IMR-90 (cell line): ENCODE measurements at regions not wholly inside any gene's neighbourhood (a gene's known extent, or its start where the extent isn't known, plus 50 kb on each side); places are given as distances from the start of the nearest gene placed in this dataset.

ENCODE experiments used
- ATAC-seq: fragments of 200-7000 bp; cut with Tn5 transposase; 2 replicates; pipeline ENCODE4 v1.9.1; 2020; ENCODE audit warnings: low read depth, mild to moderate bottlenecking, moderate library complexity
- BruUV-seq: library from RNA; stranded (reverse); fragments of 400-500 nt; replicated peaks from 2 replicates; lab custom pipeline; 2021; lab: Mats Ljungman, UMichigan
- CTCF ChIA-PET: fragments of 300-600 bp; formaldehyde crosslinking; extraction: SDS; loops from one replicate; lab custom pipeline; 2021; ENCODE audit warnings: antibody characterized with exemption; lab: Yijun Ruan, JAX
- POLR2A ChIA-PET: fragments of 300-600 bp; sonication (Branson Sonifier 250); formaldehyde crosslinking; loops from one replicate; lab custom pipeline; 2022; ENCODE audit warnings: antibody characterized with exemption; ENCODE audit not compliant: unreplicated experiment; lab: Charles Lee
- DNase-seq: peaks from one replicate; pipeline ENCODE4 v3.0.0; 2013
- H2AFZ ChIP-seq: replicated peaks from 2 replicates; pipeline ENCODE3; 2013; ENCODE audit warnings: low read length, mild to moderate bottlenecking; ENCODE audit not compliant: poor library complexity
- H2AK5ac ChIP-seq: 2 replicates; pipeline ENCODE4 v1.6.1; 2013; ENCODE audit warnings: low read depth, low read length, inconsistent platforms
- H2AK9ac ChIP-seq: replicated peaks from 2 replicates; pipeline ENCODE3; 2013; ENCODE audit warnings: mild to moderate bottlenecking, low read depth, low read length, moderate library complexity; ENCODE audit not compliant: poor library complexity
- H2BK120ac ChIP-seq: 2 replicates; pipeline ENCODE4 v1.6.1; 2013; ENCODE audit warnings: low read depth, low read length, inconsistent platforms
- H2BK15ac ChIP-seq: 3 replicates; pipeline ENCODE4 v1.6.1; 2013; ENCODE audit warnings: low read depth, low read length, inconsistent platforms
- H2BK20ac ChIP-seq: 2 replicates; pipeline ENCODE4 v1.6.1; 2013; ENCODE audit warnings: low read depth, mild to moderate bottlenecking, inconsistent platforms, low read length, moderate library complexity
- H2BK5ac ChIP-seq: 2 replicates; pipeline ENCODE4 v1.6.1; 2013; ENCODE audit warnings: mild to moderate bottlenecking, low read depth, low read length, inconsistent platforms; ENCODE audit not compliant: poor library complexity, severe bottlenecking
- H3K14ac ChIP-seq: replicated peaks from 2 replicates; pipeline ENCODE4 v1.6.1; 2013; ENCODE audit warnings: low read depth, low read length, inconsistent platforms
- H3K18ac ChIP-seq: 2 replicates; pipeline ENCODE4 v1.6.1; 2013; ENCODE audit warnings: low read depth, low read length, control low read depth
- H3K23ac ChIP-seq: 2 replicates; pipeline ENCODE4 v1.6.1; 2013; ENCODE audit warnings: low read depth, low read length, inconsistent platforms
- H3K27ac ChIP-seq: 2 replicates; pipeline ENCODE4 v1.5.1; 2013; ENCODE audit warnings: mild to moderate bottlenecking, control low read depth, low read length; ENCODE audit not compliant: insufficient read depth
- H3K27me3 ChIP-seq: 2 replicates; pipeline ENCODE4 v1.6.1; 2013; ENCODE audit warnings: low read length; ENCODE audit not compliant: control insufficient read depth, insufficient read depth
- H3K36me3 ChIP-seq: 2 replicates; pipeline ENCODE4 v1.6.1; 2013; ENCODE audit warnings: low read length, mixed read lengths; ENCODE audit not compliant: control insufficient read depth, insufficient read depth
- H3K4ac ChIP-seq: 2 replicates; pipeline ENCODE4 v1.6.1; 2013; ENCODE audit warnings: low read depth, low read length, inconsistent platforms
- H3K4me1 ChIP-seq: 2 replicates; pipeline ENCODE4 v1.6.1; 2013; ENCODE audit warnings: low read length, mixed read lengths; ENCODE audit not compliant: control insufficient read depth, insufficient read depth
- H3K4me2 ChIP-seq: 2 replicates; pipeline ENCODE4 v1.6.1; 2013; ENCODE audit warnings: low read depth, mild to moderate bottlenecking, control low read depth, low read length, moderate library complexity
- H3K4me3 ChIP-seq: 2 replicates; pipeline ENCODE4 v1.5.1; 2013; ENCODE audit warnings: low read depth, mild to moderate bottlenecking, control low read depth, low read length, moderate library complexity; ENCODE audit not compliant: insufficient read depth
- H3K56ac ChIP-seq: 2 replicates; pipeline ENCODE4 v1.6.1; 2013; ENCODE audit warnings: low read length, inconsistent platforms; ENCODE audit not compliant: insufficient read depth; ENCODE audit errors: extremely low read depth
- H3K79me1 ChIP-seq, 2 experiments: 2 replicates each; pipeline ENCODE4 v1.6.1; 2013; ENCODE audit warnings: low read length in 2 of 2, inconsistent platforms in 1 of 2, low read depth in 1 of 2
- H3K9ac ChIP-seq: 2 replicates; pipeline ENCODE4 v1.6.1; 2013; ENCODE audit warnings: low read depth, low read length, control low read depth
- H3K9me1 ChIP-seq: 2 replicates; pipeline ENCODE4 v1.6.1; 2013; ENCODE audit warnings: low read length, inconsistent platforms; ENCODE audit not compliant: insufficient read depth
- H3K9me3 ChIP-seq: 2 replicates; pipeline ENCODE4 v1.6.1; 2013; ENCODE audit warnings: low read length; ENCODE audit not compliant: control insufficient read depth, insufficient read depth
- H4K20me1 ChIP-seq: 2 replicates; pipeline ENCODE4 v1.6.1; 2013; ENCODE audit warnings: low read length, inconsistent platforms; ENCODE audit not compliant: insufficient read depth
- H4K5ac ChIP-seq: 2 replicates; pipeline ENCODE4 v1.6.1; 2013; ENCODE audit warnings: mild to moderate bottlenecking, low read depth, low read length, control low read depth
- H4K8ac ChIP-seq, 2 experiments: 2 replicates each; pipeline ENCODE4 v1.6.1; 2013; ENCODE audit warnings: low read depth in 2 of 2, low read length in 2 of 2, control low read depth in 1 of 2, inconsistent platforms in 1 of 2
- H4K91ac ChIP-seq: 2 replicates; pipeline ENCODE4 v1.6.1; 2013; ENCODE audit warnings: low read depth, low read length, inconsistent platforms; ENCODE audit not compliant: insufficient read depth
- BHLHE40 ChIP-seq: fragments of 150-350 bp; IDR thresholded peaks from 2 replicates; pipeline ENCODE4 v1.6.1; 2016; ENCODE audit warnings: mild to moderate bottlenecking, low read depth, low read length
- CEBPB ChIP-seq: IDR thresholded peaks from 2 replicates; pipeline ENCODE4 v1.6.1; 2012; ENCODE audit warnings: low read depth, low read length, improper control_type of control experiment
- CHD1 ChIP-seq: IDR thresholded peaks from 2 replicates; pipeline ENCODE4 v1.6.1; 2012; ENCODE audit warnings: low read depth, low read length, improper control_type of control experiment
- CTCF ChIP-seq: conservative IDR thresholded peaks from 2 replicates; pipeline ENCODE4 v1.5.1; 2012; ENCODE audit warnings: mild to moderate bottlenecking, low read depth, low read length, improper control_type of control experiment
- ELK1 ChIP-seq: fragments of 150-350 bp; IDR thresholded peaks from 2 replicates; pipeline ENCODE4 v1.6.1; 2016; ENCODE audit warnings: low read depth, mild to moderate bottlenecking, low read length, moderate library complexity, borderline replicate concordance
- FOS ChIP-seq: fragments of 150-350 bp; IDR thresholded peaks from 2 replicates; pipeline ENCODE4 v1.6.1; 2016; ENCODE audit warnings: low read depth, low read length
- MAFK ChIP-seq: IDR thresholded peaks from 2 replicates; pipeline ENCODE4 v1.6.1; 2012; ENCODE audit warnings: low read depth, low read length, improper control_type of control experiment
- MAZ ChIP-seq: IDR thresholded peaks from 2 replicates; pipeline ENCODE4 v1.6.1; 2012; ENCODE audit warnings: low read depth, mild to moderate bottlenecking, low read length, improper control_type of control experiment, moderate library complexity, borderline replicate concordance
- MXI1 ChIP-seq: IDR thresholded peaks from 2 replicates; pipeline ENCODE4 v1.6.1; 2012; ENCODE audit warnings: low read depth, mild to moderate bottlenecking, low read length, moderate library complexity, borderline replicate concordance
- NFE2L2 ChIP-seq: fragments of 150-350 bp; IDR thresholded peaks from 2 replicates; pipeline ENCODE4 v1.6.1; 2016; ENCODE audit warnings: low read depth, mild to moderate bottlenecking, low read length
- POLR2A ChIP-seq: IDR thresholded peaks from 2 replicates; pipeline ENCODE4 v1.6.1; 2012; ENCODE audit warnings: mild to moderate bottlenecking, low read depth, low read length
- RAD21 ChIP-seq: IDR thresholded peaks from 2 replicates; pipeline ENCODE4 v1.6.1; 2012; ENCODE audit warnings: low read length, improper control_type of control experiment
- RCOR1 ChIP-seq: IDR thresholded peaks from 2 replicates; pipeline ENCODE4 v1.6.1; 2012; ENCODE audit warnings: mild to moderate bottlenecking, low read length, improper control_type of control experiment; ENCODE audit not compliant: insufficient replicate concordance
- RFX5 ChIP-seq: IDR thresholded peaks from 2 replicates; pipeline ENCODE4 v1.8.0; 2012; ENCODE audit warnings: low read depth, mild to moderate bottlenecking, low read length, moderate library complexity
- SMC3 ChIP-seq: fragments of 150-350 bp; IDR thresholded peaks from 2 replicates; pipeline ENCODE4 v1.6.1; 2016; ENCODE audit warnings: low read depth, mild to moderate bottlenecking, antibody characterized with exemption, low read length, moderate library complexity
- USF2 ChIP-seq: fragments of 150-350 bp; IDR thresholded peaks from 2 replicates; pipeline ENCODE4 v1.6.1; 2017; ENCODE audit warnings: mild to moderate bottlenecking, antibody characterized with exemption, low read length, low read depth
- WGBS, 2 experiments: methylation state at CpG; one replicate each; pipeline versions ENCODE4 v1.1.5 to v1.1.7; 2013; ENCODE audit warnings: missing lambda C conversion rate in 2 of 2; ENCODE audit not compliant: insufficient read length in 1 of 2; ENCODE audit errors: extremely low coverage in 2 of 2; 5-methylcytosine and 5-hydroxymethylcytosine counted together
- dilution Hi-C: fragments of 300-500 bp; cut with HindIII; formaldehyde crosslinking; loops from one replicate; pipeline ENCODE4 v1.14.3; 2018; ENCODE audit warnings: low sequenced_read_pairs; ENCODE audit not compliant: unreplicated experiment
- in situ Hi-C: fragments of 300-500 bp; cut with MboI; formaldehyde crosslinking; loops from 3 replicates; pipeline ENCODE4 v1.14.3; 2019; ENCODE audit warnings: low sequenced_read_pairs, inconsistent platforms, mixed read lengths
- intact Hi-C: fragments of 100-400 bp; cut with micrococcal nuclease; formaldehyde crosslinking; loops from 2 replicates; pipeline ENCODE4 v1.10.0; 2022

GRCh38 chr3:28008235-28008634, 233.2 kb upstream of the CMC1 start:
- no peak overlapping the region for H2AFZ ChIP-seq
- ATAC-seq = no peak
- H3K27me3 ChIP-seq = no peaks in the 10 kb centered on the region
- no peaks in the 10 kb centered on the region for H3K9me3 ChIP-seq
- intact Hi-C loops = no loop called here
- ChIA-PET POLR2A (no interaction called here), CTCF (no interaction called here)
- H3K9ac ChIP-seq = no peak overlapping the region
- H2AK5ac ChIP-seq = no peak overlapping the region
- DNase-seq = no peak
- no peaks in the 10 kb centered on the region for H3K36me3 ChIP-seq
- H3K79me1 ChIP-seq = no peaks in the 10 kb centered on the region
- WGBS, 2 experiments = no CpG with 5 or more reads among the region's 6 CpGs
- no peak overlapping the region for H3K14ac ChIP-seq
- no peak overlapping the region for H3K4me2 ChIP-seq
- no peak overlapping the region for H3K27ac ChIP-seq
- H3K4me3 ChIP-seq = no peak overlapping the region
- H3K56ac ChIP-seq = no peak overlapping the region
- BruUV-seq = no TSS peak
- H2BK120ac ChIP-seq = no peak overlapping the region
- no peaks in the 10 kb centered on the region for H4K20me1 ChIP-seq
- no peak overlapping the region for H2AK9ac ChIP-seq
- no peak overlapping the region for H4K91ac ChIP-seq
- dilution Hi-C loops = no loop called here
- H3K23ac ChIP-seq = no peak overlapping the region
- no peak overlapping the region for H4K5ac ChIP-seq
- H3K4me1 ChIP-seq = no peaks in the 10 kb centered on the region
- no peak overlapping the region for H4K8ac ChIP-seq
- H3K4ac ChIP-seq = no peak overlapping the region
- TF ChIP-seq RCOR1 (no peak), FOS (no peak), NFE2L2 (no peak), MAFK (no peak), MAZ (no peak), POLR2A (no peak), CHD1 (no peak), MXI1 (no peak), ELK1 (no peak), USF2 (no peak), RAD21 (no peak), BHLHE40 (no peak), CEBPB (no peak), CTCF (no peak), SMC3 (no peak), RFX5 (no peak)
- H2BK5ac ChIP-seq = no peak overlapping the region
- no peaks in the 10 kb centered on the region for H3K9me1 ChIP-seq
- H3K18ac ChIP-seq = no peak overlapping the region
- in situ Hi-C loops = no loop called here
- no peak overlapping the region for H2BK20ac ChIP-seq
- H2BK15ac ChIP-seq = no peak overlapping the region
